Progenitor cell of endocrine pancreas (in vitro differentiated cells): ENCODE measurements at regions not wholly inside any gene's neighbourhood (a gene's known extent, or its start where the extent isn't known, plus 50 kb on each side); places are given as distances from the start of the nearest gene placed in this dataset.
A peak's percentile ranks its signal among the peaks of the same experiment; 100 is the strongest.

Experiments
- DNase-seq: peaks from one replicate; pipeline ENCODE4 v3.0.0; 2021; ENCODE audit warnings: low spot score; ENCODE audit not compliant: unreplicated experiment
- H3K27ac Mint-ChIP-seq: 2 replicates; pipeline ENCODE4 v1.8.0; 2021; ENCODE audit warnings: mild to moderate bottlenecking, moderate library complexity, mixed read lengths
- H3K27me3 Mint-ChIP-seq: 2 replicates; pipeline ENCODE4 v1.8.0; 2021; ENCODE audit warnings: mixed read lengths
- H3K36me3 Mint-ChIP-seq: 2 replicates; pipeline ENCODE4 v1.8.0; 2022; ENCODE audit warnings: mixed read lengths; ENCODE audit not compliant: insufficient read depth
- H3K4me1 Mint-ChIP-seq: 2 replicates; pipeline ENCODE4 v1.8.0; 2021; ENCODE audit warnings: low read depth, mixed read lengths
- H3K4me3 Mint-ChIP-seq: 2 replicates; pipeline ENCODE4 v1.8.0; 2021; ENCODE audit warnings: low read depth, mild to moderate bottlenecking, moderate library complexity, mixed read lengths
- H3K9me3 Mint-ChIP-seq: 2 replicates; pipeline ENCODE4 v1.8.0; 2021; ENCODE audit warnings: low read depth, mixed read lengths
- CTCF ChIP-seq: fragments of 200-600 bp; sonication (generic); IDR thresholded peaks from one replicate; pipeline ENCODE4 v1.5.0; 2021; ENCODE audit warnings: antibody characterized with exemption, mild to moderate bottlenecking; ENCODE audit not compliant: unreplicated experiment

GRCh38 chr9:99419070-99419469 is 197.0 kb downstream of the SEC61B start:
- no peak for TF ChIP-seq CTCF
- Mint-ChIP-seq H3K27me3 (no peaks in the 10 kb centered on the region), H3K9me3 (no peaks in the 10 kb centered on the region), H3K4me1 (no peaks in the 10 kb centered on the region), H3K4me3 (no peak overlapping the region), H3K36me3 (no peaks in the 10 kb centered on the region), H3K27ac (no peak overlapping the region)
- DNase-seq, result no peak

- H3K9me3 Mint-ChIP-seq, result no peaks in the 10 kb centered on the region
Measured at GRCh38 chr9:99421369-99421768, 199.3 kb downstream of the SEC61B start.

GRCh38 chr9:99425124-99425523 is 203.0 kb downstream of the SEC61B start:
- Mint-ChIP-seq H3K27ac (no peak overlapping the region), H3K4me3 (no peak overlapping the region), H3K9me3 (peaks cover 5% of the 10 kb centered on the region), H3K4me1 (no peaks in the 10 kb centered on the region), H3K27me3 (no peaks in the 10 kb centered on the region), H3K36me3 (no peaks in the 10 kb centered on the region)
- TF ChIP-seq CTCF, result no peak
- no peak for DNase-seq

More at GRCh38 chr9:99421369-99421768, 199.3 kb downstream of the SEC61B start:
- Mint-ChIP-seq H3K36me3 (no peaks in the 10 kb centered on the region), H3K4me3 (no peak overlapping the region), H3K27me3 (no peaks in the 10 kb centered on the region), H3K4me1 (no peaks in the 10 kb centered on the region), H3K27ac (no peak overlapping the region)
- TF ChIP-seq CTCF, result no peak
- no peak for DNase-seq

- no peaks in the 10 kb centered on the region for H3K36me3 Mint-ChIP-seq
- peak overlapping the region; percentile 54 for H3K27ac Mint-ChIP-seq
- no peak overlapping the region for H3K4me3 Mint-ChIP-seq
- peaks cover 5% of the 10 kb centered on the region for H3K9me3 Mint-ChIP-seq
- no peaks in the 10 kb centered on the region for H3K4me1 Mint-ChIP-seq
- TF ChIP-seq CTCF, result no peak
- H3K27me3 Mint-ChIP-seq, result no peaks in the 10 kb centered on the region
- no peak for DNase-seq
Measured at GRCh38 chr9:99425923-99426842, 204.1 kb downstream of the SEC61B start.

GRCh38 chr9:99427260-99427659 is 205.2 kb downstream of the SEC61B start:
- no peaks in the 10 kb centered on the region for H3K27me3 Mint-ChIP-seq
- DNase-seq, result no peak
- TF ChIP-seq CTCF, result no peak
- peaks cover 5% of the 10 kb centered on the region for H3K9me3 Mint-ChIP-seq
- no peak overlapping the region for H3K4me3 Mint-ChIP-seq
- no peaks in the 10 kb centered on the region for H3K4me1 Mint-ChIP-seq
- no peaks in the 10 kb centered on the region for H3K36me3 Mint-ChIP-seq
- no peak overlapping the region for H3K27ac Mint-ChIP-seq
